CD14-positive monocyte (primary cell): ENCODE measurements at regions not wholly inside any gene's neighbourhood (a gene's known extent, or its start where the extent isn't known, plus 50 kb on each side); places are given as distances from the start of the nearest gene placed in this dataset. TPM values are rescaled to one million over a fixed set of nuclear protein-coding genes. Genes with fewer than 3 reads are reported as not detected.

ENCODE experiments used
- DNase-seq, 3 donors: peaks; one replicate each; pipeline ENCODE4 v3.0.0-alpha.2; 2011 to 2022
- H2AFZ ChIP-seq: 2 replicates; pipeline ENCODE4 v1.6.0; 2012; ENCODE audit warnings: mild to moderate bottlenecking, low read depth, low read length, inconsistent platforms; ENCODE audit not compliant: insufficient read depth, poor library complexity, severe bottlenecking
- H3K27ac ChIP-seq, 2 donors: 1 replicate in 1 of 2; 2 replicates in 1 of 2; pipeline ENCODE4 v1.5.1; 2012 to 2013; ENCODE audit warnings: low read length in 2 of 2, control low read depth in 1 of 2, inconsistent platforms in 1 of 2, low read depth in 1 of 2, mild to moderate bottlenecking in 1 of 2
- H3K27me3 ChIP-seq, 2 donors: one replicate each; pipeline versions ENCODE4 v1.6.0 to v1.6.1; 2011 to 2013; ENCODE audit warnings: low read length in 2 of 2; ENCODE audit not compliant: control insufficient read depth in 2 of 2, insufficient read depth in 2 of 2
- H3K36me3 ChIP-seq, 2 donors: replicated peaks in 1 of 2; 1 replicate in 1 of 2; 2 replicates in 1 of 2; pipeline versions ENCODE4 v1.5.1 to v1.6.1; 2012 to 2013; ENCODE audit warnings: low read length in 2 of 2, control low read depth in 1 of 2, inconsistent platforms in 1 of 2, mild to moderate bottlenecking in 1 of 2; ENCODE audit not compliant: insufficient read depth in 2 of 2, control insufficient read depth in 1 of 2
- H3K4me1 ChIP-seq, 2 donors: 1 replicate in 1 of 2; 2 replicates in 1 of 2; pipeline versions ENCODE4 v1.5.1 to v1.6.1; 2012 to 2013; ENCODE audit warnings: low read length in 2 of 2, control low read depth in 1 of 2, inconsistent platforms in 1 of 2, mild to moderate bottlenecking in 1 of 2, moderate library complexity in 1 of 2; ENCODE audit not compliant: insufficient read depth in 2 of 2, control insufficient read depth in 1 of 2
- H3K4me2 ChIP-seq: replicated peaks from 2 replicates; pipeline ENCODE3; 2012; ENCODE audit warnings: low read length, moderate library complexity, mild to moderate bottlenecking; ENCODE audit not compliant: poor library complexity, severe bottlenecking; ENCODE audit errors: extremely low read depth
- H3K4me3 ChIP-seq, 3 experiments: fragments of 200-600 bp in 1 of 3; sonication (generic) in 1 of 3; replicated peaks in 1 of 3; 1 replicate in 2 of 3; 2 replicates in 1 of 3; pipeline ENCODE4 v1.5.1; 2011 to 2013; ENCODE audit warnings: low read length in 3 of 3, mild to moderate bottlenecking in 3 of 3, control low read depth in 2 of 3, low read depth in 2 of 3, inconsistent platforms in 1 of 3, moderate library complexity in 1 of 3
- H3K79me2 ChIP-seq: 2 replicates; pipeline ENCODE4 v1.6.0; 2012; ENCODE audit warnings: mild to moderate bottlenecking, control low read depth, inconsistent platforms, low read length, moderate library complexity; ENCODE audit not compliant: insufficient read depth
- H3K9ac ChIP-seq: 2 replicates; pipeline ENCODE4 v1.6.0; 2017; ENCODE audit warnings: low read length, mild to moderate bottlenecking; ENCODE audit not compliant: insufficient read depth, poor library complexity, severe bottlenecking
- H3K9me3 ChIP-seq, 2 donors: replicated peaks in 1 of 2; 1 replicate in 1 of 2; 2 replicates in 1 of 2; pipeline versions ENCODE4 v1.5.1 to v1.6.1; 2012 to 2013; ENCODE audit warnings: low read length in 2 of 2, control low read depth in 1 of 2; ENCODE audit not compliant: control insufficient read depth in 1 of 2, insufficient read depth in 1 of 2
- H4K20me1 ChIP-seq: 2 replicates; pipeline ENCODE4 v1.6.0; 2012; ENCODE audit warnings: mild to moderate bottlenecking, low read length, control low read depth, moderate library complexity; ENCODE audit not compliant: insufficient read depth
- H3K27ac Mint-ChIP-seq, 7 donors: one replicate each; pipeline ENCODE4 v1.8.0; 2020; ENCODE audit warnings: mild to moderate bottlenecking in 7 of 7, mixed read lengths in 7 of 7, moderate library complexity in 6 of 7, inconsistent platforms in 2 of 7
- H3K27me3 Mint-ChIP-seq, 3 donors: one replicate each; pipeline ENCODE4 v1.8.0; 2021 to 2022; ENCODE audit warnings: low read depth in 3 of 3, mild to moderate bottlenecking in 3 of 3, mixed read lengths in 3 of 3, moderate library complexity in 3 of 3, inconsistent platforms in 1 of 3
- H3K36me3 Mint-ChIP-seq, 2 donors: one replicate each; pipeline ENCODE4 v1.8.0; 2020; ENCODE audit warnings: mixed read lengths in 2 of 2, inconsistent platforms in 1 of 2, mild to moderate bottlenecking in 1 of 2
- H3K4me1 Mint-ChIP-seq: one replicate; pipeline ENCODE4 v1.8.0; 2020; ENCODE audit warnings: mild to moderate bottlenecking, mixed read lengths
- H3K4me3 Mint-ChIP-seq, 2 donors: one replicate each; pipeline ENCODE4 v1.8.0; 2020; ENCODE audit warnings: mild to moderate bottlenecking in 2 of 2, mixed read lengths in 2 of 2, moderate library complexity in 1 of 2
- H3K9me3 Mint-ChIP-seq, 7 donors: one replicate each; pipeline ENCODE4 v1.8.0; 2020 to 2022; ENCODE audit warnings: mixed read lengths in 7 of 7, mild to moderate bottlenecking in 6 of 7, moderate library complexity in 6 of 7, inconsistent platforms in 2 of 7
- WGBS: methylation state at CpG from one replicate; pipeline ENCODE4 v1.1.5; 2013; ENCODE audit warnings: missing lambda C conversion rate; ENCODE audit not compliant: insufficient coverage; 5-methylcytosine and 5-hydroxymethylcytosine counted together
- intact Hi-C, 2 donors: fragments of 100-400 bp; cut with micrococcal nuclease; formaldehyde crosslinking; loops; one replicate each; pipeline versions ENCODE4 v1.15.0 to v1.15.1; 2023
- small RNA-seq: library from RNA; depleted of rRNA; stranded (forward); fragments of <200 nt; gene quantifications from one replicate; pipeline ENCODE3, GENCODE V24; 2012; ENCODE audit warnings: low read depth; ENCODE audit not compliant: insufficient read length
- TF ChIP-seq, protein P1 (sequence below): fragments of 200-600 bp; IDR thresholded peaks from one replicate; pipeline ENCODE4 v1.8.0; 2022; ENCODE audit warnings: antibody characterized with exemption, mild to moderate bottlenecking

DNA sequence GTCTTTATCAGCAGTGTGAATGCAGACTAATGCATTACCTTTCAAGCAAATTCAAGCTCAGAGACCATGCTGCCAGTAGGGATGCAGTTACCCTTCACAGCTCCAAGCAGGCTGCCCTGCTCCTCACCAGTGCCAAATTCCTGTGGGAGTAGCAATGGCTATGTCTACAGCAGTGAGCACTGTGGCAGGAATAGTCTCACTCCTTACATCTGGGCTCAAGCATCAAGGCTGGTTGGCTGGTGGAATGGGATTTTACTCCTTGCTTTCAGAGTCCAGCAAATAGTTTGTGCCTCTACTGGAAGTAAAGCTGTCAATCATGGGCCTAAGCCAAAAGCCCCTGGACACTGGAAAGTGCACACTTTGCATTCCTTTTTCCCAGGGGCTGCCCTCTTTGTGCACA, 1030.8 kb downstream of the SH3BGRL start:
- no peaks in the 10 kb centered on the region for H3K79me2 ChIP-seq
- H4K20me1 ChIP-seq: no peaks in the 10 kb centered on the region
- Mint-ChIP-seq H3K9me3 (peaks cover 2 to 20% (median 9%) of the 10 kb centered on the region in 7 donors), H3K4me3 (no peak overlapping the region), H3K27ac (no peak overlapping the region), H3K4me1 (no peaks in the 10 kb centered on the region), H3K36me3 (no peaks in the 10 kb centered on the region), H3K27me3 (no peaks in the 10 kb centered on the region)
- no peak for DNase-seq
- H3K27me3 ChIP-seq: no peaks in the 10 kb centered on the region
- H3K4me3 ChIP-seq: no peak overlapping the region
- H3K9ac ChIP-seq: no peak overlapping the region
- no peak overlapping the region for H2AFZ ChIP-seq
- H3K4me1 ChIP-seq: no peaks in the 10 kb centered on the region
- intact Hi-C loops: no loop called here
- H3K27ac ChIP-seq: no peak overlapping the region
- peaks cover 17% of the 10 kb centered on the region in 2 donors for H3K9me3 ChIP-seq
- H3K36me3 ChIP-seq: no peaks in the 10 kb centered on the region
- no peak overlapping the region for H3K4me2 ChIP-seq
- TF ChIP-seq, protein P1, sequence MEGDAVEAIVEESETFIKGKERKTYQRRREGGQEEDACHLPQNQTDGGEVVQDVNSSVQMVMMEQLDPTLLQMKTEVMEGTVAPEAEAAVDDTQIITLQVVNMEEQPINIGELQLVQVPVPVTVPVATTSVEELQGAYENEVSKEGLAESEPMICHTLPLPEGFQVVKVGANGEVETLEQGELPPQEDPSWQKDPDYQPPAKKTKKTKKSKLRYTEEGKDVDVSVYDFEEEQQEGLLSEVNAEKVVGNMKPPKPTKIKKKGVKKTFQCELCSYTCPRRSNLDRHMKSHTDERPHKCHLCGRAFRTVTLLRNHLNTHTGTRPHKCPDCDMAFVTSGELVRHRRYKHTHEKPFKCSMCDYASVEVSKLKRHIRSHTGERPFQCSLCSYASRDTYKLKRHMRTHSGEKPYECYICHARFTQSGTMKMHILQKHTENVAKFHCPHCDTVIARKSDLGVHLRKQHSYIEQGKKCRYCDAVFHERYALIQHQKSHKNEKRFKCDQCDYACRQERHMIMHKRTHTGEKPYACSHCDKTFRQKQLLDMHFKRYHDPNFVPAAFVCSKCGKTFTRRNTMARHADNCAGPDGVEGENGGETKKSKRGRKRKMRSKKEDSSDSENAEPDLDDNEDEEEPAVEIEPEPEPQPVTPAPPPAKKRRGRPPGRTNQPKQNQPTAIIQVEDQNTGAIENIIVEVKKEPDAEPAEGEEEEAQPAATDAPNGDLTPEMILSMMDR: no peak

DNA sequence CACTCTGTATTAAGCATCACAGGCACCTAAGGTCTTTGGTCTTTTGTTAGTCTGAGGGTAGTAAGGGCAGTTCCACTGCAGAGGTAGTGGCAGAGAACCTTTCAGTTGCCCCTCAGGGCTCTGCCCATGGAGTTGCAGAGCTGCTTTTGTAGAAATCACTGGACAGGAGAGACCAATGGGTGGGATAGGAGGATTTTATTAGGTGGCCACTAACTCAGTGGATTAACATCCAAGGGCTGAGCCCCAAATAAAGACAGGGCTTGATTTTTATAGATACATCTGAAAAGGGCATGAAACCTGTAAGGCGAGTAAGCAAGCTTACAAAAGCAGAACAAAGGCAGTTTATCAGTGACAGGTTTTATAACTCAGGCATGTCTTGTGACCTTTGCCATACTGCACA, 1035.4 kb downstream of the SH3BGRL start:
- WGBS: no CpG with 5 or more reads among the region's 1 CpG
- no peak for DNase-seq
- H3K27me3 Mint-ChIP-seq: peaks cover 0 to 6% (median 0%) of the 10 kb centered on the region in 3 donors
- H2AFZ ChIP-seq: no peak overlapping the region
- no peak overlapping the region for H3K9ac ChIP-seq
- H3K27me3 ChIP-seq: no peaks in the 10 kb centered on the region
- H3K4me3 ChIP-seq: no peak overlapping the region
- intact Hi-C loops: no loop called here
- no peak overlapping the region for H3K27ac ChIP-seq
- no peaks in the 10 kb centered on the region for H3K36me3 Mint-ChIP-seq
- no peaks in the 10 kb centered on the region for H3K79me2 ChIP-seq
- H3K4me1 ChIP-seq: no peaks in the 10 kb centered on the region
- H3K4me1 Mint-ChIP-seq: no peaks in the 10 kb centered on the region
- H3K27ac Mint-ChIP-seq: no peak overlapping the region
- H3K36me3 ChIP-seq: no peaks in the 10 kb centered on the region
- H3K4me3 Mint-ChIP-seq: no peak overlapping the region
- H4K20me1 ChIP-seq: no peaks in the 10 kb centered on the region
- no peak overlapping the region for H3K4me2 ChIP-seq
- peaks cover 4 to 32% (median 11%) of the 10 kb centered on the region in 7 donors for H3K9me3 Mint-ChIP-seq
- TF ChIP-seq, protein P1: no peak
- H3K9me3 ChIP-seq: peaks cover 27 to 32% of the 10 kb centered on the region in 2 donors

Small RNA genes lying in the stretch of these regions (small RNA-seq; reads per million reads assigned to genes)
- gene RNU6-974P: not detected
